Endothelial cell of umbilical vein (primary cell): ENCODE measurements at regions not wholly inside any gene's neighbourhood (a gene's known extent, or its start where the extent isn't known, plus 50 kb on each side); places are given as distances from the start of the nearest gene placed in this dataset.

Experiments
- CTCF ChIP-seq, 2 donors: IDR thresholded peaks; 1 replicate in 1 of 2; 2 replicates in 1 of 2; pipeline ENCODE4 v1.5.1; 2011; ENCODE audit warnings: low read length in 2 of 2, mild to moderate bottlenecking in 2 of 2, moderate library complexity in 2 of 2, control low read depth in 1 of 2, inconsistent platforms in 1 of 2, low read depth in 1 of 2; ENCODE audit not compliant: insufficient read depth in 1 of 2; ENCODE audit errors: extremely low read depth in 1 of 2
- EZH2 ChIP-seq: IDR thresholded peaks from 2 replicates; pipeline ENCODE4 v1.6.1; 2012; ENCODE audit warnings: borderline replicate concordance, low read depth, mild to moderate bottlenecking, moderate library complexity, low read length, inconsistent platforms; ENCODE audit not compliant: severe bottlenecking
- FOS ChIP-seq: IDR thresholded peaks from 2 replicates; pipeline ENCODE4 v1.6.1; 2011; ENCODE audit warnings: mild to moderate bottlenecking, low read length, moderate library complexity, borderline replicate concordance; ENCODE audit not compliant: insufficient read depth
- MAX ChIP-seq: IDR thresholded peaks from 2 replicates; pipeline ENCODE4 v1.6.1; 2011; ENCODE audit not compliant: insufficient read depth, insufficient read length
- MYC ChIP-seq: IDR thresholded peaks from one replicate; pipeline ENCODE4 v1.6.1; 2011; ENCODE audit warnings: mild to moderate bottlenecking, low read depth, low read length
- POLR2A ChIP-seq: IDR thresholded peaks from 2 replicates; pipeline ENCODE4 v1.6.1; 2012; ENCODE audit warnings: low read depth, mild to moderate bottlenecking, control low read depth, low read length
- POLR2AphosphoS5 ChIP-seq: IDR thresholded peaks from 2 replicates; pipeline ENCODE4 v1.6.1; 2012; ENCODE audit warnings: low read depth, mild to moderate bottlenecking, control low read depth, low read length, moderate library complexity; ENCODE audit not compliant: insufficient read depth

GRCh38 chr12:102294568-102294967 is 96.9 kb upstream of the PMCH start:
- TF ChIP-seq EZH2: no peak
- no peak for TF ChIP-seq CTCF (IDR thresholded peaks at IDR 0.05; ENCODE audit: extremely low read depth in 1 of 2, insufficient read depth in 1 of 2, low read depth in 1 of 2, low read length in 2 of 2)
- TF ChIP-seq MYC: no peak
- no peak for TF ChIP-seq POLR2A
- TF ChIP-seq POLR2AphosphoS5: no peak
- TF ChIP-seq MAX: no peak
- no peak for TF ChIP-seq FOS
